Stomach (tissue), 8 donors: ENCODE measurements at regions not wholly inside any gene's neighbourhood (a gene's known extent, or its start where the extent isn't known, plus 50 kb on each side); places are given as distances from the start of the nearest gene placed in this dataset.

Source experiments
- DNase-seq, 2 donors: peaks; one replicate each; pipeline versions ENCODE4 v3.0.0 to v3.0.0-alpha.2; 2013 to 2019
- H3K27ac ChIP-seq, 5 donors: fragments of 200-600 bp in 4 of 5; sonication (generic) in 4 of 5; one replicate each; pipeline ENCODE4 v1.5.1; 2013 to 2019; ENCODE audit warnings: mild to moderate bottlenecking in 1 of 5, moderate library complexity in 1 of 5
- H3K27me3 ChIP-seq, 3 donors: fragments of 200-600 bp; sonication (generic); one replicate each; pipeline ENCODE4 v1.5.1; 2017 to 2019; ENCODE audit warnings: mixed run types in 1 of 3
- H3K36me3 ChIP-seq, 4 donors: fragments of 200-600 bp; sonication (generic); 1 replicate in 3 of 4; 2 replicates in 1 of 4; pipeline ENCODE4 v1.5.1; 2016 to 2019
- H3K4me1 ChIP-seq, 4 donors: fragments of 200-600 bp; sonication (generic); one replicate each; pipeline ENCODE4 v1.5.1; 2016 to 2019
- H3K4me3 ChIP-seq, 4 donors: fragments of 200-600 bp; sonication (generic) in 3 of 4; one replicate each; pipeline ENCODE4 v1.5.1; 2016 to 2019; ENCODE audit warnings: mild to moderate bottlenecking in 1 of 4
- H3K9me3 ChIP-seq, 4 donors: fragments of 200-600 bp; sonication (generic); one replicate each; pipeline ENCODE4 v1.5.1; 2016 to 2019
- EP300 ChIP-seq: sonication (generic); formaldehyde crosslinking; IDR thresholded peaks from one replicate; pipeline ENCODE4 v1.6.1; 2017; ENCODE audit warnings: antibody characterized with exemption
- POLR2A ChIP-seq, 4 donors: fragments of 450-650 bp; IDR thresholded peaks; one replicate each; pipeline ENCODE4 v1.6.1; 2016; ENCODE audit warnings: antibody characterized with exemption in 4 of 4, control low read depth in 2 of 4, mild to moderate bottlenecking in 1 of 4, moderate library complexity in 1 of 4
- POLR2AphosphoS5 ChIP-seq, 3 donors: sonication (generic); formaldehyde crosslinking; IDR thresholded peaks; one replicate each; pipeline ENCODE4 v1.6.1; 2016; ENCODE audit warnings: antibody characterized with exemption in 3 of 3
- WGBS, 5 donors: extraction: QIAGEN DNeasy Blood & Tissue Kit in 3 of 5; methylation state at CpG; one replicate each; pipeline versions ENCODE4 v1.1.5 to v1.1.7; 2013 to 2018; 5-methylcytosine and 5-hydroxymethylcytosine counted together
- intact Hi-C: fragments of 100-400 bp; cut with DNase I; formaldehyde crosslinking; loops from one replicate; pipeline ENCODE4 v1.15.1; 2023; ENCODE audit warnings: low total_unique reads
- TF ChIP-seq, protein P1 (sequence below), 7 experiments: fragments of 450-650 bp in 4 of 7; fragments of 200-600 bp in 3 of 7; sonication (generic) in 3 of 7; IDR thresholded peaks; one replicate each; pipeline ENCODE4 v1.5.1; 2016 to 2019; ENCODE audit warnings: antibody characterized with exemption in 7 of 7, control low read depth in 2 of 7, mild to moderate bottlenecking in 1 of 7
- donor health status: healthy with polysubstance abuse.
- donor health status: Bipolar disorder and iron deficiency.
- donor health status: healthy.

DNA sequence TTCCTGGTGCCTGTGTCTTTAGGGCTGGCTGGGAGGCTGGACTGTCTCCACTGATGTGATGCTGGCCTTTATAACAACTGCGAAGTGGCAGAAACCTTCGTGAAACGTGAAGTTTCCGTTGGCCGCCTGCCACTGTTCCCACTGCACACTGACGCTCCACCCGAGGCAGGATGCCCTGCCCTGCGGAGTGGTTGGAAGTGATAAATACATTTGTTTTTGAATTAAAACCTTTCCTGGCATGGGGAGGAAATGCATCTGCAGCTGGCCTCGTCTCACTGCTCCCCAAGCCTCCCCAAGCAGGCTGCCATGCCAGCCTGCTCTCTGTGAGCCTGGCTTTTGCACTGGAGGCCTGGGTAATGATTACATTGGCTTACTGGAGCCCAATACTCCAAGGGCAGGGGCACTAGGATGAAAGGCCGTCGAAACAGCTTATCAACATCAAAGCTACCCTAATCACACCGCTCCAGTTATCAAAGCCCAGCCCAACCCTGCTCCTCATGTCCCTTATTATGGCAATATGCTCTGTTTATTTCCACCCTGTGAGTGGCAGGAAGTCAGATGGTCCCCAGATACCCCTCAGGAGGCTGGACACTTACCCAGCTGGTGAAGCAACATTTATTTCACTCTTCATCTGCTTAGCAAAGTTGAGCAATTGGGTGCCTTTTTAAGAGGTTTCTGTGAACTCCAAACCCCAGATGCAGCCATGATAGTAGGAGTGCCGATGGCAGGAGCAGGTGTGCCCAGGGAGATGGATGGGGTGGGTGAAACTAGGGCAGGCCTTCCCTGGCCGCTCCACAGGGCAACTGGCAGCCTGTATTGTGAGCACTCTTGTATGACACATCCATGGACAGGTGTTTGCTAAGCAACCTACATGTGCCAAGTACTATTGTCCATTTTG, 97.4 kb upstream of the ITGA6 start:
- Histone ChIP-seq H3K4me3 (no peak overlapping the region), H3K4me1 (peaks cover 0 to 23% (median 19%) of the 10 kb centered on the region in 4 donors), H3K9me3 (no peaks in the 10 kb centered on the region), H3K36me3 (no peaks in the 10 kb centered on the region), H3K27ac (peak overlapping the region; percentile 58 to 88 (median 69)), H3K27me3 (no peaks in the 10 kb centered on the region)
- intact Hi-C loops = no loop called here
- no peak for TF ChIP-seq POLR2A (IDR thresholded peaks at IDR 0.05)
- TF ChIP-seq, protein P1, sequence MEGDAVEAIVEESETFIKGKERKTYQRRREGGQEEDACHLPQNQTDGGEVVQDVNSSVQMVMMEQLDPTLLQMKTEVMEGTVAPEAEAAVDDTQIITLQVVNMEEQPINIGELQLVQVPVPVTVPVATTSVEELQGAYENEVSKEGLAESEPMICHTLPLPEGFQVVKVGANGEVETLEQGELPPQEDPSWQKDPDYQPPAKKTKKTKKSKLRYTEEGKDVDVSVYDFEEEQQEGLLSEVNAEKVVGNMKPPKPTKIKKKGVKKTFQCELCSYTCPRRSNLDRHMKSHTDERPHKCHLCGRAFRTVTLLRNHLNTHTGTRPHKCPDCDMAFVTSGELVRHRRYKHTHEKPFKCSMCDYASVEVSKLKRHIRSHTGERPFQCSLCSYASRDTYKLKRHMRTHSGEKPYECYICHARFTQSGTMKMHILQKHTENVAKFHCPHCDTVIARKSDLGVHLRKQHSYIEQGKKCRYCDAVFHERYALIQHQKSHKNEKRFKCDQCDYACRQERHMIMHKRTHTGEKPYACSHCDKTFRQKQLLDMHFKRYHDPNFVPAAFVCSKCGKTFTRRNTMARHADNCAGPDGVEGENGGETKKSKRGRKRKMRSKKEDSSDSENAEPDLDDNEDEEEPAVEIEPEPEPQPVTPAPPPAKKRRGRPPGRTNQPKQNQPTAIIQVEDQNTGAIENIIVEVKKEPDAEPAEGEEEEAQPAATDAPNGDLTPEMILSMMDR (IDR thresholded peaks at IDR 0.05) = no peak
- TF ChIP-seq EP300 = no peak
- TF ChIP-seq POLR2AphosphoS5 (IDR thresholded peaks at IDR 0.05) = peak in 2 of 3 donors; percentile 8 to 44
- DNase-seq = peak; percentile 68 to 84
- 19 to 39% (median 27%) methylated on average over 14 of the region's 14 CpGs for WGBS, 5 donors

DNA sequence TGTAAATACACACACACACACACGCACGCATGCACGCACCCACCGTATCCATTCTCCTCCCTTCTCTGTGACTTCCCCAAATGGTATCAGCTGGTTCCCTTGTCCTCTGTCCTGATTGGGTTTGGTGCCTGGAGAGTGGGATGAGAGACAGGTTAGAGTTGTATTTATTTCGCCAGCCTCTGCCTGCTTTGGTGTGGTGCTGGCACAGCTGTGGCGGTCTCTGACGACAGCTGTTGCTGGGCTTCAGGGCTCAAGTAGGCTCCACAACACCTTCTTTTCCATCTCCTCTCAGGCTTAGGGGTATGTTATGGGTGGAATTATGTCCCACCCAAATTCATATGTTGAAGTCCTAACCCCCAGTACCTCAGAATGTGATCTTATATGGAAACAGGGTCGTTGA, 94.9 kb upstream of the ITGA6 start:
- no peak overlapping the region for H3K27ac ChIP-seq
- peaks cover 0 to 35% (median 30%) of the 10 kb centered on the region in 4 donors for H3K4me1 ChIP-seq
- 76 to 92% (median 79%) methylated on average over 8 of the region's 8 CpGs for WGBS, 5 donors
- no peak overlapping the region for H3K4me3 ChIP-seq
- intact Hi-C loops = no loop called here
- TF ChIP-seq EP300 (no peak), POLR2AphosphoS5 (IDR thresholded peaks at IDR 0.05) (no peak), POLR2A (IDR thresholded peaks at IDR 0.05) (no peak)
- no peak for DNase-seq
- H3K36me3 ChIP-seq = no peaks in the 10 kb centered on the region
- no peaks in the 10 kb centered on the region for H3K27me3 ChIP-seq
- no peaks in the 10 kb centered on the region for H3K9me3 ChIP-seq

GRCh38 chr2:172333235-172333977, 94.0 kb upstream of the ITGA6 start:
- TF ChIP-seq, protein P1 (IDR thresholded peaks at IDR 0.05) = no peak
- TF ChIP-seq POLR2A (IDR thresholded peaks at IDR 0.05) (no peak), EP300 (no peak), POLR2AphosphoS5 (IDR thresholded peaks at IDR 0.05) (no peak)
- H3K27ac ChIP-seq = peak overlapping the region in 1 of 5 donors; percentile 20
- H3K36me3 ChIP-seq = no peaks in the 10 kb centered on the region
- no peak overlapping the region for H3K4me3 ChIP-seq
- intact Hi-C loops = no loop called here
- no peaks in the 10 kb centered on the region for H3K27me3 ChIP-seq
- DNase-seq = peak in 1 of 2 donors; percentile 28
- H3K4me1 ChIP-seq = peaks cover 0 to 35% (median 30%) of the 10 kb centered on the region in 4 donors
- WGBS, 5 donors = 78 to 91% (median 81%) methylated on average over 5 of the region's 5 CpGs
- no peaks in the 10 kb centered on the region for H3K9me3 ChIP-seq

GRCh38 chr2:172333978-172334330, 93.4 kb upstream of the ITGA6 start:
- Histone ChIP-seq H3K4me3 (no peak overlapping the region), H3K27ac (peak overlapping the region in 1 of 5 donors; percentile 20), H3K27me3 (no peaks in the 10 kb centered on the region), H3K9me3 (no peaks in the 10 kb centered on the region), H3K36me3 (no peaks in the 10 kb centered on the region), H3K4me1 (peaks cover 0 to 37% (median 30%) of the 10 kb centered on the region in 4 donors)
- WGBS, 5 donors = 83 to 100% (median 93%) methylated on average over 1 of the region's 1 CpG
- TF ChIP-seq POLR2A (IDR thresholded peaks at IDR 0.05) = no peak
- no peak for TF ChIP-seq EP300
- TF ChIP-seq, protein P1 (IDR thresholded peaks at IDR 0.05) = no peak
- no peak for TF ChIP-seq POLR2AphosphoS5 (IDR thresholded peaks at IDR 0.05)
- intact Hi-C loops = no loop called here
- no peak for DNase-seq
